ENCODE measurements at regions not wholly inside any gene's neighbourhood (a gene's known extent, or its start where the extent isn't known, plus 50 kb on each side); places are given as distances from the start of the nearest gene placed in this dataset.
"Not testable (repeated sequence)": the region's sequence is repeated elsewhere in the genome, so short reads cannot be mapped to it uniquely, and the experiment has no call there.

DNA sequence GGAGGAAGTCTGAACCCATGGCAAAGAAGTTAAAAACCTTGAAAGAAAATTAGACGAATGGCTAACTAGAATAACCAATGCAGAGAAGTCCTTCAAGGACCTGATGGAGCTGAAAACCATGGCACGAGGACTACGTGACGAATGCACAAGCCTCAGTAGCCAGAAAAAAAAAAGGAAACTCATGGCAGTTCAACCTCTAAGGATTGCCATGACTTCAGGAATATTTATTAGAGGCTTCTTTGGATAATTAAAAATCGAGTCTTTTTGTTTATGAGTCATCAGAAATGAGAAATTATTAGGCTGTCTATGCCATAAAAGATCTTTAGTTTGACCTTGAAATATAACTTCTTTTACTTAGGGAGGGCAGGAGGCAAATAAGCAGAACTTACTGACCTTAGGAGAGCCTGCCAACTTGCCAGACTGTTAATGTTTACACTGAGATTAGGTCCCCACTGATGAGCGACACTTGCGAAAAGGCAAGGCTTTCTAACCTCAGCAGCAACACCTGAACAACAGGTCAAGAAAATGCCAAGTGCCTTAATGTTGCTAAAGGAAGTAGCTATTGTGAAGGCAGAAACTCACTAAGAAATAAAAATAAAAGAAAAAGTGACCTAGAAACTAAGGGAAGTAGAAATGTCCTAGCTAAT, 55.2 kb upstream of the TUSC1 start (continued):
- TF ChIP-seq CTBP2 (IDR thresholded peaks at IDR 0.05; ENCODE audit: borderline replicate concordance, insufficient read depth, insufficient read length, low read length), result no peak
- TF ChIP-seq NRF1 (IDR thresholded peaks at IDR 0.05; ENCODE audit: low read depth, low read length), result no peak
- no peak for TF ChIP-seq SRF (IDR thresholded peaks at IDR 0.05; ENCODE audit: low read depth, low read length)
- TF ChIP-seq SP1 (IDR thresholded peaks at IDR 0.05; ENCODE audit: low read depth, low read length), result no peak
- no peak for TF ChIP-seq SP4 (IDR thresholded peaks at IDR 0.05; ENCODE audit: low read length)
- TF ChIP-seq POLR2AphosphoS5 (IDR thresholded peaks at IDR 0.05; ENCODE audit: low read depth, low read length), result no peak

DNA sequence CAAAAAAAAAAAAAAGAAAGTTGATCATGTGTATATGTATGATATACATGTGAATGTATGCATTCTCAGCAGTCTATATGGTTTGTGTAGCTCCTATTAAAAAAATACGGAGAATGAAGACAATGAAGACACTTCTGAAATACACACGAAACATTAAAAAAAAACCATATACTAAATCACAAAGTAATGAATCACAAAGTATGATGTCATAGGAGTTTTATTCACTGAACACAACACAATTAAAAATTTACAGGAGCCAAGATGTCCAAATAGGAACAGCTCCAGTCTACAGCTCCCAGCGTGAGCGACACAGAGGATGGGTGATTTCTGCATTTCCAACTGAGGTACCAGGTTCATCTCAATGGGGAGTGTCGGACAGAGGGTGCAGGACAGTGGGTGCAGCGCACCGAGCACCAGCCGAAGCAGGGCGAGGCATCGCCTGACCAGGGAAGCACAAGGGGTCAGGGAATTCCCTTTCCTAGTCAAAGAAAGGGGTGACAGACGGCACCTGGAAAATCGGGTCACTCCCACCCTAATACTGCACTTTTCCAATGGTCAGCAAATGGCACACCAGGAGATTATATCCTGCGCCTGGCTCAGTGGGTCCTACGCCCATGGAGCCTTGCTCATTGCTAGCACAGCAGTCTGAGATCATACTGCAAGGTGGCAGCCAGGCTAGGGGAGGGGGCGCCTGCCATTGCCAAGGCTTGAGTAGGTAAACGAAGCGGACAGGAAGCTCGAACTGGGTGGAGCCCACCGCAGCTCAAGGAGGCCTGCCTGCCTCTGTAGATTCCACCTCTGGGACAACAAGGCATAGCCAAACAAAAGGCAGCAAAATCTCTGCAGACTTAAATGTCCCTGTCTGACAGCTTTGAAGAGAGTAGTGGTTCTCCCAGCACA, 53.9 kb upstream of the TUSC1 start:
- FAIRE-seq, result not testable (repeated sequence)

More for the DNA sequence above, 53.9 kb upstream of the TUSC1 start:
- H2AFZ ChIP-seq (ENCODE audit: low read length); H4K5ac ChIP-seq (ENCODE audit: insufficient read length, low read depth, low read length); H2BK12ac ChIP-seq (ENCODE audit: low read depth, low read length); H3K4ac ChIP-seq (replicated peaks; ENCODE audit: insufficient read length, low read depth, low read length); H3K18ac ChIP-seq (ENCODE audit: extremely low read depth, low read length); DNase-seq (ENCODE audit: low read depth in 1 of 2, low spot score in 2 of 2); H3K4me1 ChIP-seq (replicated peaks in 1 of 4; ENCODE audit: control insufficient read depth in 3 of 4, insufficient read depth in 4 of 4, low read length in 3 of 4); POLR2A ChIA-PET (ENCODE audit: partially characterized antibody); H3K23me2 ChIP-seq (ENCODE audit: low read depth, low read length); H4K20me1 ChIP-seq (replicated peaks in 1 of 2; ENCODE audit: control insufficient read depth in 1 of 2, insufficient read depth in 2 of 2, low read length in 2 of 2); H3K4me2 ChIP-seq (ENCODE audit: insufficient read depth in 1 of 2, low read depth in 2 of 2, low read length in 2 of 2); H3K79me2 ChIP-seq (ENCODE audit: control insufficient read depth in 1 of 2, insufficient read depth in 2 of 2, low read length in 2 of 2); H2BK5ac ChIP-seq (ENCODE audit: low read depth, low read length); H3K23ac ChIP-seq (ENCODE audit: insufficient read length); H2BK120ac ChIP-seq (replicated peaks; ENCODE audit: low read depth, low read length); H2BK15ac ChIP-seq (ENCODE audit: low read length); H2BK20ac ChIP-seq (ENCODE audit: low read length); H3K14ac ChIP-seq (ENCODE audit: insufficient read length); H4K91ac ChIP-seq (replicated peaks; ENCODE audit: insufficient read length, low read length); H3K9ac ChIP-seq (replicated peaks in 1 of 4; ENCODE audit: extremely low read depth in 1 of 4, low read depth in 3 of 4, low read length in 3 of 4); H3K56ac ChIP-seq (replicated peaks; ENCODE audit: insufficient read length, low read depth, low read length); H3K27ac ChIP-seq (ENCODE audit: low read depth, low read length); CTCF ChIA-PET (ENCODE audit: partially characterized antibody); H3K36me3 ChIP-seq (ENCODE audit: control insufficient read depth in 2 of 4, insufficient read depth in 4 of 4, low read length in 3 of 4); H4K8ac ChIP-seq (ENCODE audit: extremely low read depth, insufficient read depth, low read length); H2AK5ac ChIP-seq (ENCODE audit: low read depth, low read length); H3K79me1 ChIP-seq (ENCODE audit: low read depth, low read length); H3K27me3 ChIP-seq (replicated peaks in 1 of 4; ENCODE audit: control insufficient read depth in 3 of 4, extremely low read depth in 1 of 4, insufficient read depth in 3 of 4, low read length in 3 of 4); H3K4me3 ChIP-seq (ENCODE audit: extremely low read depth in 1 of 4, insufficient read depth in 2 of 4, low read depth in 3 of 4, low read length in 4 of 4): not testable (repeated sequence)
- peaks cover 9 to 14% of the 10 kb centered on the region in 2 experiments for H3K9me3 ChIP-seq (ENCODE audit: insufficient read depth in 2 of 2, low read depth in 1 of 2, low read length in 1 of 2)
- WGBS, 2 experiments (ENCODE audit: extremely low coverage in 1 of 2, insufficient coverage in 1 of 2, insufficient read length in 1 of 2, insufficient replicate concordance in 2 of 2, low coverage in 1 of 2, low lambda C conversion rate in 2 of 2, missing lambda C conversion rate in 1 of 2), result 92% methylated on average over 19 of the region's 19 CpGs; no CpG with 5 or more reads in 1 of the 2 experiments
